HepG2 (cell line): ENCODE measurements at regions not wholly inside any gene's neighbourhood (a gene's known extent, or its start where the extent isn't known, plus 50 kb on each side); places are given as distances from the start of the nearest gene placed in this dataset.

Experiments used
- ATAC-seq: fragments of 200-7000 bp; cut with Tn5 transposase; 3 replicates; pipeline ENCODE4 v1.9.1; 2020; ENCODE audit warnings: mild to moderate bottlenecking, moderate library complexity
- BruUV-seq: library from RNA; stranded (reverse); fragments of 400-500 nt; replicated peaks from 2 replicates; lab custom pipeline; 2021; lab: Mats Ljungman, UMichigan
- CTCF ChIA-PET: fragments of 300-600 bp; formaldehyde crosslinking; extraction: SDS; loops from one replicate; lab custom pipeline; 2021; ENCODE audit warnings: low total read pairs, inconsistent platforms, low intra/inter-chr PET ratio; lab: Yijun Ruan, JAX
- POLR2A ChIA-PET: fragments of 350-600 bp; sonication (Branson Sonifier 250); formaldehyde crosslinking; loops from one replicate; lab custom pipeline; 2020; ENCODE audit warnings: antibody characterized with exemption, inconsistent platforms; lab: Yijun Ruan, JAX
- DNase-seq: peaks from one replicate; pipeline ENCODE4 v3.0.0-alpha.2; 2015; ENCODE audit warnings: low spot score
- FAIRE-seq: peaks from 3 replicates; lab custom pipeline; 2011; peaks lifted over from hg19 to GRCh38; lab: Jason Lieb, UNC
- H2AFZ ChIP-seq: one replicate; pipeline ENCODE4 v1.6.1; 2011; ENCODE audit warnings: low read length, inconsistent platforms
- H3K27ac ChIP-seq: fragments of 300-600 bp; 3 replicates; pipeline ENCODE4 v1.8.0; 2011; ENCODE audit warnings: mixed run types, mild to moderate bottlenecking, mixed read lengths, low read length, inconsistent platforms; ENCODE audit not compliant: insufficient read depth; ENCODE audit errors: extremely low read length
- H3K27me3 ChIP-seq, 2 experiments: fragments of 200-600 bp in 1 of 2; 2 replicates in 1 of 2; 3 replicates in 1 of 2; pipeline versions ENCODE4 v1.6.0 to v1.8.0; 2011; ENCODE audit warnings: low read length in 2 of 2, mild to moderate bottlenecking in 2 of 2, moderate library complexity in 2 of 2, inconsistent platforms in 1 of 2; ENCODE audit not compliant: insufficient read depth in 2 of 2, control insufficient read depth in 1 of 2
- H3K36me3 ChIP-seq, 2 experiments: fragments of 200-600 bp in 1 of 2; replicated peaks in 1 of 2; 2 replicates in 1 of 2; 3 replicates in 1 of 2; pipeline versions ENCODE4 v1.5.1 to v1.8.0; 2011; ENCODE audit warnings: low read length in 2 of 2, inconsistent platforms in 1 of 2; ENCODE audit not compliant: insufficient read depth in 2 of 2, control insufficient read depth in 1 of 2
- H3K4me1 ChIP-seq: 2 replicates; pipeline ENCODE4 v1.5.1; 2012; ENCODE audit warnings: low read length, inconsistent platforms; ENCODE audit not compliant: insufficient read depth
- H3K4me2 ChIP-seq: 2 replicates; pipeline ENCODE4 v1.6.0; 2011; ENCODE audit warnings: low read depth, low read length, inconsistent platforms
- H3K4me3 ChIP-seq, 3 experiments: fragments of 200-600 bp in 1 of 3; sonication (generic), shearing (Covaris generic) in 1 of 3; replicated peaks in 1 of 3; 2 replicates each; pipeline ENCODE4 v1.5.1; 2011 to 2016; ENCODE audit warnings: low read length in 3 of 3, inconsistent platforms in 2 of 3, low read depth in 2 of 3, mild to moderate bottlenecking in 2 of 3, control low read depth in 1 of 3, mixed read lengths in 1 of 3; ENCODE audit not compliant: insufficient read depth in 1 of 3
- H3K79me2 ChIP-seq: one replicate; pipeline ENCODE4 v1.6.1; 2011; ENCODE audit warnings: low read length, inconsistent platforms; ENCODE audit not compliant: insufficient read depth
- H3K9ac ChIP-seq: 2 replicates; pipeline ENCODE4 v1.6.0; 2011; ENCODE audit warnings: mild to moderate bottlenecking, low read depth, low read length, inconsistent platforms; ENCODE audit not compliant: insufficient read depth
- H3K9me3 ChIP-seq: 2 replicates; pipeline ENCODE4 v1.5.1; 2012; ENCODE audit warnings: mild to moderate bottlenecking, low read length
- H4K20me1 ChIP-seq: 2 replicates; pipeline ENCODE4 v1.6.0; 2011; ENCODE audit warnings: inconsistent platforms, mild to moderate bottlenecking, low read length, moderate library complexity; ENCODE audit not compliant: insufficient read depth
- AGO1 ChIP-seq: fragments of 200-400 bp; formaldehyde crosslinking; IDR thresholded peaks from 2 replicates; pipeline ENCODE4 v1.6.1; 2017; ENCODE audit warnings: mild to moderate bottlenecking, low read depth, low read length, moderate library complexity; ENCODE audit not compliant: poor library complexity, severe bottlenecking
- ELF1 ChIP-seq: sonication (generic); formaldehyde crosslinking; IDR thresholded peaks from 2 replicates; pipeline ENCODE4 v1.4.0; 2020; ENCODE audit warnings: missing genetic modification reagents
- KLF12 ChIP-seq: sonication (generic); formaldehyde crosslinking; IDR thresholded peaks from 2 replicates; pipeline ENCODE4 v1.4.0; 2020; ENCODE audit warnings: missing genetic modification reagents, borderline replicate concordance
- MIXL1 ChIP-seq: IDR thresholded peaks from 2 replicates; pipeline ENCODE4 v1.6.1; 2016
- NFIB ChIP-seq: sonication (generic); formaldehyde crosslinking; IDR thresholded peaks from 2 replicates; pipeline ENCODE4 v1.9.0; 2021; ENCODE audit warnings: missing genetic modification reagents, mild to moderate bottlenecking, borderline replicate concordance
- PAX8 ChIP-seq: sonication (generic); formaldehyde crosslinking; IDR thresholded peaks from 2 replicates; pipeline ENCODE4 v1.8.0; 2022; ENCODE audit warnings: mild to moderate bottlenecking, missing genetic modification reagents, borderline replicate concordance
- PRPF4 ChIP-seq: fragments of 200-400 bp; formaldehyde crosslinking; IDR thresholded peaks from 2 replicates; pipeline ENCODE4 v1.6.1; 2016; ENCODE audit warnings: low read length, low read depth; ENCODE audit not compliant: poor library complexity, severe bottlenecking
- RAD21 ChIP-seq: fragments of 450-650 bp; formaldehyde crosslinking; IDR thresholded peaks from 2 replicates; pipeline ENCODE4 v1.5.0; 2020; ENCODE audit warnings: mild to moderate bottlenecking
- RFX1 ChIP-seq: fragments of 450-650 bp; IDR thresholded peaks from 2 replicates; pipeline ENCODE4 v1.6.1; 2017
- RFXAP ChIP-seq: sonication (generic); formaldehyde crosslinking; IDR thresholded peaks from 2 replicates; pipeline ENCODE4 v1.4.0; 2020; ENCODE audit warnings: missing genetic modification reagents, borderline replicate concordance
- TSC22D2 ChIP-seq: sonication (generic); formaldehyde crosslinking; IDR thresholded peaks from 2 replicates; pipeline ENCODE4 v1.5.1; 2020; ENCODE audit warnings: missing genetic modification reagents, mild to moderate bottlenecking, borderline replicate concordance
- ZFX ChIP-seq: sonication (generic); formaldehyde crosslinking; IDR thresholded peaks from 2 replicates; pipeline ENCODE4 v1.4.0; 2020; ENCODE audit warnings: mild to moderate bottlenecking, low read depth, missing genetic modification reagents, moderate library complexity
- ZNF772 ChIP-seq: sonication (generic); formaldehyde crosslinking; IDR thresholded peaks from 2 replicates; pipeline ENCODE4 v1.5.0; 2020; ENCODE audit warnings: mild to moderate bottlenecking, missing genetic modification reagents
- WGBS: methylation state at CpG from one replicate; pipeline ENCODE4 v1.1.6; 2017; ENCODE audit warnings: low lambda C conversion rate; 5-methylcytosine and 5-hydroxymethylcytosine counted together
- in situ Hi-C: cut with HindIII; loops from 2 replicates; pipeline ENCODE4 v1.10.0; 2017; ENCODE audit warnings: low pct_unique_long_range_greater_than_20kb; ENCODE audit not compliant: extremely low pct_ligation_motif_present
- intact Hi-C: fragments of 100-400 bp; cut with micrococcal nuclease; formaldehyde crosslinking; loops from one replicate; pipeline ENCODE4 v1.10.0; 2022; ENCODE audit not compliant: unreplicated experiment
- TF ChIP-seq, protein P1 (sequence below): fragments of 450-650 bp; IDR thresholded peaks from 2 replicates; pipeline ENCODE4 v1.6.1; 2016
- TF ChIP-seq, protein P2 (sequence below): sonication (generic); formaldehyde crosslinking; IDR thresholded peaks from 2 replicates; pipeline ENCODE4 v1.4.0; 2020; ENCODE audit warnings: missing genetic modification reagents

DNA sequence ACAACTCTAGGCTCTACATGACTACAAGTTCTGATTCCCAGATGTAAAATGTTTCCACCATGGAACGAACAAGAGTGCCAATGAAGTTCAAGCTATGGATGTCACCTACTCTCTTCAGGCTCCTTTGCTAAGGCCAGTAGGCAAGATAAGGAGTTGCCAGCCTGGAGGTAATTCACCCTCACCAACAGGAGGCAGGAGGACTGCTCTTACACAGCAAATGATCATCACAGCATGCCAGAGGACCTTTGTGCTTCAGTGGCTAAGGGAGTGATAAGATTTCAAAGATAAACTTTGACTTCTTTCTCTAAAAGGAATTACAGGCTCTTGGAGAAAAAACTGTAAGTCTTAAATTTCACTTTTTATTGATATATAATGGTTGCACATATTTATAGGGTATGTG, 54.1 kb upstream of the SLC36A4 start:
- Histone ChIP-seq H3K27ac (no peak overlapping the region), H3K79me2 (no peaks in the 10 kb centered on the region), H3K9ac (no peak overlapping the region), H2AFZ (no peak overlapping the region), H3K4me2 (no peak overlapping the region), H3K36me3 (no peaks in the 10 kb centered on the region), H3K4me1 (no peaks in the 10 kb centered on the region), H4K20me1 (no peaks in the 10 kb centered on the region), H3K27me3 (no peaks in the 10 kb centered on the region), H3K9me3 (no peaks in the 10 kb centered on the region), H3K4me3 (no peak overlapping the region)
- ATAC-seq (no peak), FAIRE-seq (no peak), DNase-seq (no peak)
- BruUV-seq = no TSS peak
- no peak for TF ChIP-seq ELF1 (CRISPR knock-in tag)
- no peak for TF ChIP-seq RFX1
- TF ChIP-seq ZNF772 (CRISPR knock-in tag) = no peak
- TF ChIP-seq NFIB = no peak
- TF ChIP-seq RFXAP (CRISPR knock-in tag) = no peak
- TF ChIP-seq, protein P1, sequence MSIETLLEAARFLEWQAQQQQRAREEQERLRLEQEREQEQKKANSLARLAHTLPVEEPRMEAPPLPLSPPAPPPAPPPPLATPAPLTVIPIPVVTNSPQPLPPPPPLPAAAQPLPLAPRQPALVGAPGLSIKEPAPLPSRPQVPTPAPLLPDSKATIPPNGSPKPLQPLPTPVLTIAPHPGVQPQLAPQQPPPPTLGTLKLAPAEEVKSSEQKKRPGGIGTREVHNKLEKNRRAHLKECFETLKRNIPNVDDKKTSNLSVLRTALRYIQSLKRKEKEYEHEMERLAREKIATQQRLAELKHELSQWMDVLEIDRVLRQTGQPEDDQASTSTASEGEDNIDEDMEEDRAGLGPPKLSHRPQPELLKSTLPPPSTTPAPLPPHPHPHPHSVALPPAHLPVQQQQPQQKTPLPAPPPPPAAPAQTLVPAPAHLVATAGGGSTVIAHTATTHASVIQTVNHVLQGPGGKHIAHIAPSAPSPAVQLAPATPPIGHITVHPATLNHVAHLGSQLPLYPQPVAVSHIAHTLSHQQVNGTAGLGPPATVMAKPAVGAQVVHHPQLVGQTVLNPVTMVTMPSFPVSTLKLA = no peak
- no peak for TF ChIP-seq ZFX (CRISPR knock-in tag)
- TF ChIP-seq AGO1 = no peak
- no peak for TF ChIP-seq MIXL1 (CRISPR knock-in tag)
- no peak for TF ChIP-seq KLF12 (CRISPR knock-in tag)
- TF ChIP-seq RAD21 (CRISPR knock-in tag) = no peak
- TF ChIP-seq PRPF4 = no peak
- no peak for TF ChIP-seq TSC22D2 (CRISPR knock-in tag)
- TF ChIP-seq, protein P2, sequence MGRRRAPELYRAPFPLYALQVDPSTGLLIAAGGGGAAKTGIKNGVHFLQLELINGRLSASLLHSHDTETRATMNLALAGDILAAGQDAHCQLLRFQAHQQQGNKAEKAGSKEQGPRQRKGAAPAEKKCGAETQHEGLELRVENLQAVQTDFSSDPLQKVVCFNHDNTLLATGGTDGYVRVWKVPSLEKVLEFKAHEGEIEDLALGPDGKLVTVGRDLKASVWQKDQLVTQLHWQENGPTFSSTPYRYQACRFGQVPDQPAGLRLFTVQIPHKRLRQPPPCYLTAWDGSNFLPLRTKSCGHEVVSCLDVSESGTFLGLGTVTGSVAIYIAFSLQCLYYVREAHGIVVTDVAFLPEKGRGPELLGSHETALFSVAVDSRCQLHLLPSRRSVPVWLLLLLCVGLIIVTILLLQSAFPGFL (CRISPR knock-in tag) = no peak
- TF ChIP-seq PAX8 (CRISPR knock-in tag) = no peak
- CTCF ChIA-PET = no interaction called here
- POLR2A ChIA-PET = no interaction called here
- intact Hi-C loops = no loop called here
- in situ Hi-C loops = no loop called here
- 0% methylated on average over 1 of the region's 1 CpG for WGBS
